ENCODE measurements at regions not wholly inside any gene's neighbourhood (a gene's known extent, or its start where the extent isn't known, plus 50 kb on each side); places are given as distances from the start of the nearest gene placed in this dataset.

DNA sequence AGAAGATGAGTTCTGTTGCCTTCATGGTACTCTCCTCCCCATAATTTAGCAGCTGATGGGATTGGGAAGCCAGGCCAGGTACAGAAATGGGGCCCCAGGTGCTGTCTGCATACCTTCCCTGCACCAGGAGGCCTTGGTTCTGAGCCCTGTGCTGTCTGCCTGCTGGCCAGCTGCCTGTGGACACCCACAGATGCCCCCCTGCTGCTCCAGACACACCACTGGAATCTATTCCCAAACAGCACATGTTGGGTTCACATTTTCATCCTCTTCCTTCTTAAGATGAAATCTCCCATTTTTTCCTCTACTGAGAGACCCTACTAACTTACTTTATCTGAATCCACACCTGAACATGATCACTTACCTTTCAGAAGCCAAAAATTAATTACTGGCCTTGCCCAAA is 152.0 kb upstream of the CCDC68 start:
- TF ChIP-seq, protein P1, sequence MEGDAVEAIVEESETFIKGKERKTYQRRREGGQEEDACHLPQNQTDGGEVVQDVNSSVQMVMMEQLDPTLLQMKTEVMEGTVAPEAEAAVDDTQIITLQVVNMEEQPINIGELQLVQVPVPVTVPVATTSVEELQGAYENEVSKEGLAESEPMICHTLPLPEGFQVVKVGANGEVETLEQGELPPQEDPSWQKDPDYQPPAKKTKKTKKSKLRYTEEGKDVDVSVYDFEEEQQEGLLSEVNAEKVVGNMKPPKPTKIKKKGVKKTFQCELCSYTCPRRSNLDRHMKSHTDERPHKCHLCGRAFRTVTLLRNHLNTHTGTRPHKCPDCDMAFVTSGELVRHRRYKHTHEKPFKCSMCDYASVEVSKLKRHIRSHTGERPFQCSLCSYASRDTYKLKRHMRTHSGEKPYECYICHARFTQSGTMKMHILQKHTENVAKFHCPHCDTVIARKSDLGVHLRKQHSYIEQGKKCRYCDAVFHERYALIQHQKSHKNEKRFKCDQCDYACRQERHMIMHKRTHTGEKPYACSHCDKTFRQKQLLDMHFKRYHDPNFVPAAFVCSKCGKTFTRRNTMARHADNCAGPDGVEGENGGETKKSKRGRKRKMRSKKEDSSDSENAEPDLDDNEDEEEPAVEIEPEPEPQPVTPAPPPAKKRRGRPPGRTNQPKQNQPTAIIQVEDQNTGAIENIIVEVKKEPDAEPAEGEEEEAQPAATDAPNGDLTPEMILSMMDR (IDR thresholded peaks at IDR 0.05): no peak
- TF ChIP-seq EP300 (IDR thresholded peaks at IDR 0.05): no peak
- TF ChIP-seq POLR2A (IDR thresholded peaks at IDR 0.05): no peak

All from ovary (tissue), 3 donors.